Right hindlimb (tissue), 1 donor: ENCODE measurements at regions not wholly inside any gene's neighbourhood (a gene's known extent, or its start where the extent isn't known, plus 50 kb on each side); places are given as distances from the start of the nearest gene placed in this dataset.
"Not testable (repeated sequence)": the region's sequence is repeated elsewhere in the genome, so short reads cannot be mapped to it uniquely, and the experiment has no call there.

Experiments
- DNase-seq: peaks from one replicate; pipeline ENCODE4 v3.0.0-alpha.2; 2018

GRCh38 chr3:8440142-8440541, 61.5 kb upstream of the LMCD1 start:
- not testable (repeated sequence) for DNase-seq

GRCh38 chr3:8441969-8442559, 59.6 kb upstream of the LMCD1 start:
- peak; percentile 71 for DNase-seq

DNA sequence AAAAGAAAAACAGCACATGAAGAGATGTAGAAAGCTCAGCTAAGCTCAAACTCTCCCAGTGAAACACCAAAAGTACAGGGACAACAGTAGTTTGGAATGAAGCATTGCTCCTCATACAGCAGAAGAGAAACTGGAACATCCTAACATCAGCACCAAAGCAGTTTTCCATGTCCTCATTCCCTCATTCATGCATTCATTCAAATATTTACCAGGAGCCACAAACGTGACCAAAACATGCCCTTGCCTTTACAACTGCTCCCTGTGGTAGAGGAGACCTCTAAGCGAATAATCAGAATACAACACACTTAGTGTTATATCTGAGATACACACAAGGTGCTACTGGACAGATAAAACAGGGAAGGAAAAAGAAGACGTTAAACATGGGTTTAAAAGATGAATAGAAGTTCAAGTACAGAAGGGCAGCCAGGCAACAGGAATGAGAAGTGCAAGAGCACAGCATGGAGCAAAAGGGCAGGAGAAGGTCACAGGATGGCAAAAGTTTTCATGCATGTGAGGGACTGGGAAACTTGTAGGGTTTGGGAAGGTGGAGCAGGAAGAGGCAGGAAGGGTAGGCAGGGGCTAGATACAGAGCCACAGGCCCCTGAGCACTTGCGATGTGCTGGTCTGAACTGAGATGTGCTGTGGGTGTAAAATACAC, 58.5 kb upstream of the LMCD1 start:
- no peak for DNase-seq

DNA sequence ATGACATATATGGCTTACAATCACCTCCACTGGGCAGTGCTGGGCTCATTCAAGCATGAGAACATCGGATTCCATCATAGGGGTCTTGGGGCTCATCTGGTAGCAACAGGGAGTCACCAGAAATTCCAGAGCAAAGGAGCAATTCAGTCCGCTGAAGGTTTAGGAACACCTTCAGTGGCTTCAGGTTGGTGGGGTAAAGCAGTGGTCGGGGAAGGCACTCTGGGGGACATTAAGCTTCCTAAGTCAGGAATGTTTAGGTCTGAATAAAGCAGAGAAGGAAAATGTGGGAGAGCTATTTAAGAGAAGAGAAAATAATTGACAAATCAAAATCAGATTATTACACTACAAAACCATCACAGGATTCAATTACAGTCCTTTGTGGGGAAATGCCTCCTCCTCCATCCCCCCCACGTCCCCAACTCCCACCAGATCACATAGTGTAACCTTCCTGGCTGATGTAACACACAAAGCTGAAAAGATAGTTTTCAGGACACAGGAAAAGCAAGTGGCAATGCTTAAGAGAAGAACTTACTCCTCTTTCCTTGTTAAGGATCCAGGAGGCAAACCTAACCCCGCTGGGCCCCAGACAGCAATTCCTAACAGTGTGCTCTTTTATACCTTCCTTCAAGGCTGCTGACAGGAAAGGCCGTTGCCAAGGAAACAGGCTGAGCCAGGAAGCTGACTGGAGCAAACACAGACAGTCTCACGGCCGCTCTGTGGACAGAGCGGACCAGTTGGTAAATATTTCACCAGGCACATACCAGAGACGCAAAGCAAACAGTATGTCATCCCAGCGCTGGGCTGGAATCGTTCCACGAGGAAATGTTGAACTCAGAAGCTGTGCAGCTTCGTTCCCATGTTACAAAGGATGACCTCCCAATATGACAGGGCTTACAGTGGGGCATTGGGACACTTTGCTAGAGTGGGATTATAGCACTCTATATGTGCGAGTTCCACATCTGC, 57.5 kb upstream of the LMCD1 start:
- DNase-seq, result peak; percentile 94

DNA sequence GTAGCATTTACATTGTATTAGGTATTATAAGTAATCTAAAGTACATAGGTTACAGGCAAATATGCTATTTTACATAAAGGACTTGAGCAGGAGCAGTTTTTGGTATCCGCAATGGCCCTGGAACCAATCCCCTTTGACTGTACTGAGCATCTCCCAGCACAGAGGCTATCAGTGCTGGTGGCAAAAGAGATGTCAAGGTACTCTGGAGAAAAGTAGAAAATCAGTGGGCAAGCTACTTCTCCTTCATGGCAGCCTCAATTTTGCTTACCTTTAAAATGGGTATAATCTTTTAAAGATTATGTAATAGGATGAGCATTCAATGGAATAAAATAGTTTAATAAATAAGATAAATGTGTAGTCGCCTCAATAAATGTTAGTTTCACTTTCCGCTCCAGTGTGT, 56.7 kb upstream of the LMCD1 start:
- DNase-seq, result no peak

DNA sequence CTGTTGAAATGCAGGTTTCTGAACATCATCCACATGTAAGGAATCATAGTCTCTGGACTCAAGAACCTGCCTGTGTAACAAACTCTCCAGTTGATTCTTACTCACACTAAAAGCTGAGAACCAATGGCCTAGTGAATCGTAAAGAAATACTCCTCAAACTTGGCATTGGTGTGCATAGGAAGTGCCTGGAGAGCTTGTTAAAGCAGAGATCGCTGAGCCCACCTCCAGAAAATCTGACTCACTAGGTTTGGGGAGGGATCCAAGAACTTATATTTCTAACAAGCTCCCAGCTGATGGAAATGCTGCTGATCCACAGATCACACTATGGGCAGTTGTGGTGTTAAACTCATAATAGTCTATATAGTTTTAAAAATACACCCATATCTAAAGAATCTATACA, 55.8 kb upstream of the LMCD1 start:
- DNase-seq, result peak; percentile 84

GRCh38 chr3:8446845-8447244, 54.8 kb upstream of the LMCD1 start:
- no peak for DNase-seq

- DNase-seq, result no peak
Measured at GRCh38 chr3:8450618-8451017, 51.0 kb upstream of the LMCD1 start.

GRCh38 chr3:8451696-8452095, 49.9 kb upstream of the LMCD1 start:
- no peak for DNase-seq
